Ovary (tissue), 7 donors: ENCODE measurements at regions not wholly inside any gene's neighbourhood (a gene's known extent, or its start where the extent isn't known, plus 50 kb on each side); places are given as distances from the start of the nearest gene placed in this dataset.

Experiments
- DNase-seq, 5 donors: peaks; one replicate each; pipeline ENCODE4 v3.0.0-alpha.2; 2019 to 2020
- H3K27ac ChIP-seq, 2 donors: fragments of 200-600 bp; one replicate each; pipeline versions ENCODE4 v1.5.1 to v1.8.0; 2019 to 2022
- H3K27me3 ChIP-seq: fragments of 200-600 bp; one replicate; pipeline ENCODE4 v1.8.0; 2022
- H3K36me3 ChIP-seq: fragments of 200-600 bp; sonication (generic); one replicate; pipeline ENCODE4 v1.5.1; 2019
- H3K4me1 ChIP-seq: one replicate; pipeline ENCODE4 v1.8.1; 2013; ENCODE audit warnings: mild to moderate bottlenecking, moderate library complexity; ENCODE audit not compliant: insufficient read depth
- H3K4me3 ChIP-seq: fragments of 200-600 bp; sonication (generic); one replicate; pipeline ENCODE4 v1.5.1; 2017
- H3K9me3 ChIP-seq, 2 donors: fragments of 200-600 bp in 1 of 2; sonication (generic) in 1 of 2; one replicate each; pipeline versions ENCODE4 v1.5.1 to v1.8.1; 2013 to 2019; ENCODE audit warnings: mild to moderate bottlenecking in 1 of 2, moderate library complexity in 1 of 2
- CTCF ChIP-seq, 3 donors: fragments of 450-650 bp in 2 of 3; fragments of 200-600 bp in 1 of 3; IDR thresholded peaks; one replicate each; pipeline versions ENCODE4 v1.5.1 to v1.8.0; 2016 to 2022; ENCODE audit warnings: antibody characterized with exemption in 3 of 3, mild to moderate bottlenecking in 1 of 3
- EP300 ChIP-seq: sonication (generic); formaldehyde crosslinking; IDR thresholded peaks from one replicate; pipeline ENCODE4 v1.6.1; 2017; ENCODE audit warnings: antibody characterized with exemption
- POLR2A ChIP-seq: fragments of 450-650 bp; IDR thresholded peaks from one replicate; pipeline ENCODE4 v1.6.1; 2017; ENCODE audit warnings: antibody characterized with exemption, mild to moderate bottlenecking, moderate library complexity
- WGBS, 3 donors: extraction: QIAGEN DNeasy Blood & Tissue Kit in 1 of 3; methylation state at CpG; one replicate each; pipeline versions ENCODE4 v1.1.5 to v1.1.7; 2013 to 2017; 5-methylcytosine and 5-hydroxymethylcytosine counted together
- intact Hi-C, 4 donors: fragments of 100-400 bp; cut with DNase I; formaldehyde crosslinking; loops; one replicate each; pipeline versions ENCODE4 v1.11.0 to v1.15.1; 2022 to 2023
- donor health status: DM: no; HTN: no; CAD: no; lungs with moderate emphysema.
- donor health status: DM: no; HTN: no; CAD: no.
- donor health status: Bipolar disorder and iron deficiency.
- donor health status: DM: no; HTN: no; CAD: no.
- donor health status: DM: yes; HTN: yes; CAD: no.

GRCh38 chr10:120966657-120967045, 115.5 kb downstream of the WDR11 start:
- no peak for DNase-seq
- 79 to 93% (median 91%) methylated on average over 6 of the region's 6 CpGs for WGBS, 3 donors
- Histone ChIP-seq H3K36me3 (no peaks in the 10 kb centered on the region), H3K4me1 (no peaks in the 10 kb centered on the region), H3K4me3 (no peak overlapping the region), H3K27me3 (no peaks in the 10 kb centered on the region), H3K9me3 (no peaks in the 10 kb centered on the region), H3K27ac (no peak overlapping the region)
- intact Hi-C loops = no loop called here
- no peak for TF ChIP-seq EP300
- TF ChIP-seq CTCF (IDR thresholded peaks at IDR 0.05) = no peak
- no peak for TF ChIP-seq POLR2A

GRCh38 chr10:120969219-120969645, 118.1 kb downstream of the WDR11 start:
- WGBS, 3 donors = 67 to 71% (median 69%) methylated on average over 5 of the region's 5 CpGs
- Histone ChIP-seq H3K9me3 (no peaks in the 10 kb centered on the region), H3K27ac (no peak overlapping the region), H3K27me3 (no peaks in the 10 kb centered on the region), H3K4me3 (no peak overlapping the region), H3K4me1 (no peaks in the 10 kb centered on the region), H3K36me3 (no peaks in the 10 kb centered on the region)
- no peak for DNase-seq
- TF ChIP-seq POLR2A = no peak
- no peak for TF ChIP-seq EP300
- TF ChIP-seq CTCF (IDR thresholded peaks at IDR 0.05) = no peak
- intact Hi-C loops = no loop called here

GRCh38 chr10:120970595-120971529, 119.7 kb downstream of the WDR11 start:
- Histone ChIP-seq H3K4me3 (no peak overlapping the region), H3K9me3 (peaks cover 0 to 5% of the 10 kb centered on the region in 2 donors), H3K27ac (no peak overlapping the region), H3K36me3 (no peaks in the 10 kb centered on the region), H3K4me1 (no peaks in the 10 kb centered on the region), H3K27me3 (no peaks in the 10 kb centered on the region)
- DNase-seq = peak in 2 of 5 donors; percentile 64 to 70
- WGBS, 3 donors = 28 to 46% (median 32%) methylated on average over 9 of the region's 9 CpGs
- no peak for TF ChIP-seq EP300
- TF ChIP-seq POLR2A = no peak
- no peak for TF ChIP-seq CTCF (IDR thresholded peaks at IDR 0.05)
- intact Hi-C loops = no loop called here

- intact Hi-C loops = no loop called here
- Histone ChIP-seq H3K9me3 (peaks cover 0 to 5% of the 10 kb centered on the region in 2 donors), H3K36me3 (no peaks in the 10 kb centered on the region), H3K27me3 (no peaks in the 10 kb centered on the region), H3K27ac (no peak overlapping the region), H3K4me1 (no peaks in the 10 kb centered on the region), H3K4me3 (no peak overlapping the region)
- 46 to 73% (median 49%) methylated on average over 2 of the region's 2 CpGs for WGBS, 3 donors
- TF ChIP-seq EP300 (no peak), CTCF (IDR thresholded peaks at IDR 0.05) (no peak)
- no peak for DNase-seq
Observed at GRCh38 chr10:120971671-120972070, 120.5 kb downstream of the WDR11 start.
